ENCODE measurements at regions not wholly inside any gene's neighbourhood (a gene's known extent, or its start where the extent isn't known, plus 50 kb on each side); places are given as distances from the start of the nearest gene placed in this dataset.

DNA sequence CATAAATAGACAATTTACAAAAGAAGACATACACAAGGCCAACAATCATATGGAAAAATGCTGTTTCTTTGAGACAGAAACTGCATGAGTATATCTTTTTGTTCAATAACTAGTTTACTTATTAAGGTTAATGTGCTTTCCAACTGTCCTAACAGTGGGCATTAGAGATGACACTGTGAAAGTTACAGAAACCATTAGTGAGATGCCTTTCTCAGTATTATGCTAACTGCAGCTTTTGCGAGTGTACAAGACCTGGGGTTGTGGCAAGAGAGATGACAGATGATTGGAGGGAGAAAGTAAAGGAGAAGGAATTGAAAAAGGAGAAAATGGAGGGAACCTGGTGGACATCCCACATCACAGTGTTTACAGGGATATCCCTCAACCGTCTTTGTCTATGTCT is 640.5 kb downstream of the ZPLD1 start:
- DNase-seq = no peak

- DNase-seq = no peak
These were observed 643.1 kb downstream of the ZPLD1 start for GRCh38 chr3:103077910-103078309.

GRCh38 chr3:103082501-103082900 is 647.7 kb downstream of the ZPLD1 start:
- DNase-seq = no peak

- no peak for DNase-seq
These were observed 649.2 kb downstream of the ZPLD1 start for GRCh38 chr3:103083848-103084631.

- DNase-seq = no peak
These were observed 650.6 kb downstream of the ZPLD1 start for GRCh38 chr3:103085465-103085864.

GRCh38 chr3:103089758-103090157 is 654.9 kb downstream of the ZPLD1 start:
- DNase-seq = no peak

- DNase-seq = no peak
These were observed 670.4 kb downstream of the ZPLD1 start for GRCh38 chr3:103105206-103105605.

DNA sequence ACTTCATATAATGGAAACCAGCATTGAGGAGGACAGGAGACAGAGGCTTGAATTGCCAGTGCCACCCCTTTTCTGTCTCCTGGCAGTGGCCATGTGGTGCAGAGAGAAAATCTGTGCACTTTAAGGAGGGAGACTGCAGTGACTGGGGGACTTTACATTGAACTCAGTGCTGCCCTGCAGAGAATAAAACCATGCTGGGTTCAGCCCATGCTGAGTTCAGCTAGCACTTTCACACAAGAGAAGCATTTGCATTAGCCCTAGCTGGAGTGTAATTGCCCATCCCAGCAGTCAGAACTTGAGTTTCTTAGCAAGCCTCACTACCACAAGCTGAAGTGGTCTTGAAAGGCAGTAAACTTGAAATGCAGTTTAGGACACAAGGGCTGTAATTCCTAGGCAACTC is 677.5 kb downstream of the ZPLD1 start:
- DNase-seq = no peak

DNA sequence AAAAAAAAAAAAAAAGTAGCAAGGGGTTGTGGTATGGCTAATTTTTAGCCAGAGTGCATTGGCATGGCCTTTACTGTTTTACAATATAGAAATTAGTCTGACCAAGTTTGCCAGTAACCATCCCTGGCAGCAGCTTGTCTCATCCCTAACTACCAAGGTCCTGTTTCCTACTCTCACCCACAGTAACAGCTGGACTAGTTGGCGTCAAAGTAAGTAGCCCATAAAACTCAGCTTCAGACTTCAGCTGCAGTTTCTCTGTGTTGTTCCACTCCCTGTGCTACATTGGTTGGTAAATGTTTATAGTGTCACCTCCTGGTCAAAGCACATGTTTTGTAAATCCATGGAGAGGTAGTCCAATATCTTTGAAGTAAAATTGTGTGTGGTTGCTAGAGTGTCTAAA is 691.3 kb downstream of the ZPLD1 start:
- no peak for DNase-seq

- no peak for DNase-seq
These were observed 692.3 kb downstream of the ZPLD1 start for GRCh38 chr3:103127098-103127630.

GRCh38 chr3:103127737-103128136 is 692.9 kb downstream of the ZPLD1 start:
- no peak for DNase-seq

DNA sequence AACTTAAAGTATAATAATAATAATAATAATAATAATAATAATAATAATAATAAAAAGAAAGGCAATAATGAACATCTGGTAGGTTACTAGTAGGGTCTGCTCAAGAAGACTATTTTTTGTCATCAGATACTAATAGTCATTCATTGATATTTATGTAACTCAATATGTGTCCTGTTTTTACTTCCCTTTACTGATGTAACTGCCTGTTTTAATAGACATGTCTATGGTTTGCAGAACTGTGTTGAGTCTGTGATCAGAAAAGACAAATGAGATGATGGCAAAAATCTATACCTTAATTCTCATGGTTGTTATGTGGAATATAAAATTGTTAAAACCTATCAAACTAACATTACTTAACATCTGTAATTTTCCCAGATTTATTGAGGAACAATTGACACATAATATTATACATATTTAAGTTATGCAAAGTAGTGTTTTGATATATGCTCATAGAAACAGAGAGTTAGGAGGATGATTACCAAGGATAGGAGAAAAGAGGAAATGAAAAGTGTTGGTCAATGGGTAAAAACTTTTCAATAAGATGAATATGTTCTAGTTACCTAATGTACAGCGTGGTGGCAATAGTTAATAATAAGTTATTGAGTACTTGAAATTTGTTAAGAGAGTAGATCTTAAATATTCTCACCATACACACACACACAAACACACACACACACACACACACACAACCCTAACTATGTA is 699.4 kb downstream of the ZPLD1 start:
- DNase-seq = no peak

DNA sequence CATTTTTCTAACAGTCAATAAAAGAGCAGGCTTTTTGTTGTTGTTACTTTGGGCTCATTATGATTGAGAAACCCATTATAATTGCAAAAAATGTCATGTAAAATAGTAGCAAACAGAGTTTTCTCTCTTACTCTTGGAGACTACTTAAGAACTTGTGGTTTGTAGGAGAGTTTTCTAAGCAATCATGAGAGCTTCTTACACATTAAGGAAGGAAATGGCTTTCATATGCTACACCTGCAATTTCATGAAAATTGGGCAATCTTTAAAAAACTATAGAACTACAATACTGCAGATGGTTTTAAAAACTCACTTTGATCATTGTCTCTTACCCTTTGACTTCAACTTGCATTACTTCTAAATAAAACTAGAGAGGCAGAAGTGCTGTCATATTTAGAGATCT is 701.8 kb downstream of the ZPLD1 start:
- DNase-seq = no peak

- DNase-seq = no peak
These were observed 703.0 kb downstream of the ZPLD1 start for GRCh38 chr3:103137830-103138229.

DNA sequence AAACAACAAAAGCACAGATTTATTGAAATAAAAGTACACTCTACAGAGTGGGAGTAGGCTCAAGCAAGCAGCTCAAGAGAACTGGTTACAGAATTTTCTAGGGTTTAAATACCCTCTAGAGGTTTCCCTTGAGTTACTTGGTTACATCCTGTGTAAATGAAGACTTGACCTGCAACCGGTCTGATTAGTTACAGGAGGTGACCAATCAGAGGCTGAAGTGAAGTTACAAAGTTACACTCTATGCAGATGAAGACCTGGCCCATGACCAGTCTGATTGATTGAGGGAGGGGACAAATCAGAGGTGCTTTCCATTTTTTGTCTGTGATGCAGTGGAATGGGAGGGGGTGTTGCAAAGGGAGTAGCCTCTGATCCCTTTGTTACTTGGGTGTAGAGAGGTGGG is 723.4 kb downstream of the ZPLD1 start:
- no peak for DNase-seq

DNA sequence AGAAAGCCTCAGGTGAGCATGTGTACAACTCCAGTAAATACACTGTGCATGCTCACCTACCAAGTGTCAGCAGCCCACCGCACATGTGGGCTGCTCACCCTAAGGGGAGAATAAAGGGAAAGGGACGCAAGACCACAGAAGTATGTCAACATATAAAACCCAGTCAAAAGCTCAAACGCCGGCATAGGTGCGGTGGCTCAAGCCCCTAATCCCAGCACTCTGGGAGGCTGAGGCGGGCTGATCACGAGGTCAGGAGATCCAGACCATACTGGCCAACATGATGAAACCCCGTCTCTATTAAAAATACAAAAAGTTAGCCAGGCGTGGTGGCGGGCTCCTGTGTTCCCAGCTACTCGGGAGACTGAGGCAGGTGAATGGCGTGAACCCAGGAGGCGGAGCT is 732.1 kb downstream of the ZPLD1 start:
- no peak for DNase-seq

DNA sequence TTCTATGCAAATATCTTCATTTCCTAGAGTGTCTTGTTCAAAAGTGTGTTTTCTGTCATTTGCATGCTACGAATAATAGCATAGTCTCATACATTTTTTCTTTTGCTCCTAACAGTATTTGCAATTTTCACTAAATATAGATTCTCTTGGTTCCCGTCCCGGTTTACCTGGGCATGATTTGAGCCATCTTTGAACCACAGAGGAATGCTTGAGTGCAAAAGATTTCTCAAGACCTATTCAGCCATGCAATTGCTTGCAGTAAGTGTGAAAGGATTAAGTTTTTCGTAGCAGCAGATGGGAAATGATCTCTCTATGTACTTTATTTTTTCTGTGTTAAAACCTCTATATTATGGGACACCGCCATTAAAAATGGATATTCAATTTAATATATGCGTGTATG is 733.0 kb downstream of the ZPLD1 start:
- no peak for DNase-seq

GRCh38 chr3:103169289-103169688 is 734.5 kb downstream of the ZPLD1 start:
- DNase-seq = no peak

GRCh38 chr3:103170651-103171050 is 735.8 kb downstream of the ZPLD1 start:
- DNase-seq = no peak

DNA sequence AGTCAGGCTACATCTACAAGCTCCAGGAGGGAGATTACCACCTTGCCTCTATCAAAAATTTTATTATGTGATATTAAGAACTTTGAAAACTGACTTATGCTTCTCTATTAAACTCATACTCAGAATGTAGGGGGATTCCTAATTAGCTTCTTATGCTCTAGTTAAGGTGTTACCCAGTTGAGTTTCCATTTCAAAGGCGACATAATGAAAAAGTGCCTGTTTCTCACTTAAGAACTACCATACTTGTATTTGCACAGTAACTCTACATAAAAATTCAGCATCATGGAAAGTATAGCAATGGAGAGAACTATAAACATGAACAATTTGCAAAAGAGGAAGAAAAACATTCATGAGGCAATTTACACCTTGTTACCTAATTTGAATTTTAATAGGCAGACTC is 739.1 kb downstream of the ZPLD1 start:
- no peak for DNase-seq

DNA sequence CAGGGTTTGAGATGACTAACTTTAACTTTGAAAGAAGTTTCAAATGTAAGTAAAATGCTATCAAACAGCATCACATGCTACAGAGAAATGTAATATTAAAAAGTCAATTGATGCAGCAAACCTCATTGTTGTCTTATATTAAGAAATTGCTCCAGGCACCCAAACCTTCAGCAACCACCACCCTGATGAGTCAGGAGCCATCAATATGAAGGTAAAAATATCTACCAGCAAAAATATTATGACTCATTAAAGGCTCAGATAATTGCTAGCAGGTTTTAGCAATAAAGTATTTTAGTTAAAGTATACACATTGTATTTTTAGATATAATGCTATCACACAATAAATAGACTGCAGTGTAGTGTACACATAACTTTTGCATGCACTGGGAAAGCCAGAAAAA is 746.3 kb downstream of the ZPLD1 start:
- DNase-seq = no peak

DNA sequence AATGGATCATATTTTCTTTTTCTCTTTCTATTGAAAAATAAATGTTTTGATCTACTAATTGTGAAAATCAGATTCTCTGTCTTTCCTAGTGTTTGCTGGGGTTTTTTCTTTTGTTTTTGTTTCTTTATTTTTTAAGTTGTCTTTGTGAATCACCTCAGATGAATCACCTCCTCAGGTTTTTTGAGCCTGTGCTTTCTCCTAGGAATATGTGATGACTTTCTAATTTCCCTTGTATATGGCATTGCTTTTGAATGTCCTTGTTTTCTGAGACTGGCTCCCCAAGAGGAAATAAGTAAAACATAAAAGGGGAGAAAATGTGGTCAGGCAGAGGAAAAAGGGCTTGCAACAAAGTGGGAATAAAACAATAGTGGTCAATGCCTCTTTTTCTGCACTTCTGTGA is 750.0 kb downstream of the ZPLD1 start:
- no peak for DNase-seq

- no peak for DNase-seq
These were observed 755.1 kb downstream of the ZPLD1 start for GRCh38 chr3:103189941-103190340.

DNA sequence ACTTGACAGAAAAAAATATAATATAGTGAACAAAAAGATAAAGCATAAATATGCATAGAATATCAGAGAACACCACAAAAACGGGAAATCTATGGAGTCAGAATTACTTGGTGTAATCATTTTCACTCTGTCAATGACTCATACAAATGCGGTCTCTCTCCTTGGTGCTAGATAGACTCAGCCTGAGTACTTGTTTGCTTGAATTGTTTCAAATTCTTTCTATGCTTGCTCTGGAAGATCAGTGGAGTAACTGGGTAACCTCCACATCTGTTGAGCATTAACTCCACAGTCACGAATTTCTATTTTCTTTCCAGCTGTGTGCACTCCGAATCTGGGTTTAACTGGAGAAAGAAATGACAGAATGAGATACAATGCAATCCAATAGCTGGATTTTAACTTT is 760.4 kb downstream of the ZPLD1 start:
- no peak for DNase-seq
